Breast epithelium (tissue), 4 donors: ENCODE measurements at regions not wholly inside any gene's neighbourhood (a gene's known extent, or its start where the extent isn't known, plus 50 kb on each side); places are given as distances from the start of the nearest gene placed in this dataset.

Experiments used
- DNase-seq, 2 donors: peaks; one replicate each; pipeline ENCODE4 v3.0.0-alpha.2; 2019; ENCODE audit warnings: low spot score in 2 of 2
- H3K27ac ChIP-seq, 2 donors: fragments of 200-600 bp; sonication (generic) in 1 of 2; one replicate each; pipeline ENCODE4 v1.5.1; 2016 to 2019; ENCODE audit warnings: mild to moderate bottlenecking in 1 of 2
- H3K27me3 ChIP-seq, 2 donors: fragments of 200-600 bp; sonication (generic) in 1 of 2; one replicate each; pipeline versions ENCODE4 v1.5.1 to v1.6.0; 2017 to 2019; ENCODE audit warnings: control low read depth in 1 of 2, mild to moderate bottlenecking in 1 of 2
- H3K36me3 ChIP-seq: fragments of 200-600 bp; one replicate; pipeline ENCODE4 v1.5.1; 2019
- H3K4me1 ChIP-seq, 2 donors: fragments of 200-600 bp; sonication (generic); one replicate each; pipeline ENCODE4 v1.5.1; 2016 to 2019; ENCODE audit warnings: control low read depth in 1 of 2
- H3K4me3 ChIP-seq, 3 donors: fragments of 200-600 bp; sonication (generic); 1 replicate in 2 of 3; 2 replicates in 1 of 3; pipeline ENCODE4 v1.5.1; 2016 to 2019; ENCODE audit warnings: mild to moderate bottlenecking in 3 of 3, moderate library complexity in 2 of 3
- H3K9me3 ChIP-seq, 2 donors: fragments of 200-600 bp; sonication (generic) in 1 of 2; one replicate each; pipeline ENCODE4 v1.5.1; 2016 to 2019; ENCODE audit warnings: control low read depth in 1 of 2
- POLR2A ChIP-seq: fragments of 450-650 bp; IDR thresholded peaks from one replicate; pipeline ENCODE4 v1.6.1; 2016; ENCODE audit warnings: antibody characterized with exemption, mild to moderate bottlenecking, moderate library complexity
- POLR2AphosphoS5 ChIP-seq, 3 donors: sonication (generic); formaldehyde crosslinking; IDR thresholded peaks; one replicate each; pipeline ENCODE4 v1.6.1; 2017; ENCODE audit warnings: antibody characterized with exemption in 3 of 3
- intact Hi-C: fragments of 100-400 bp; cut with DNase I; formaldehyde crosslinking; loops from one replicate; pipeline ENCODE4 v1.15.1; 2023; ENCODE audit warnings: low total_unique reads
- TF ChIP-seq, protein P1 (sequence below), 3 donors: fragments of 450-650 bp; IDR thresholded peaks; one replicate each; pipeline ENCODE4 v1.5.1; 2016 to 2017; ENCODE audit warnings: antibody characterized with exemption in 3 of 3, mild to moderate bottlenecking in 3 of 3, moderate library complexity in 3 of 3

DNA sequence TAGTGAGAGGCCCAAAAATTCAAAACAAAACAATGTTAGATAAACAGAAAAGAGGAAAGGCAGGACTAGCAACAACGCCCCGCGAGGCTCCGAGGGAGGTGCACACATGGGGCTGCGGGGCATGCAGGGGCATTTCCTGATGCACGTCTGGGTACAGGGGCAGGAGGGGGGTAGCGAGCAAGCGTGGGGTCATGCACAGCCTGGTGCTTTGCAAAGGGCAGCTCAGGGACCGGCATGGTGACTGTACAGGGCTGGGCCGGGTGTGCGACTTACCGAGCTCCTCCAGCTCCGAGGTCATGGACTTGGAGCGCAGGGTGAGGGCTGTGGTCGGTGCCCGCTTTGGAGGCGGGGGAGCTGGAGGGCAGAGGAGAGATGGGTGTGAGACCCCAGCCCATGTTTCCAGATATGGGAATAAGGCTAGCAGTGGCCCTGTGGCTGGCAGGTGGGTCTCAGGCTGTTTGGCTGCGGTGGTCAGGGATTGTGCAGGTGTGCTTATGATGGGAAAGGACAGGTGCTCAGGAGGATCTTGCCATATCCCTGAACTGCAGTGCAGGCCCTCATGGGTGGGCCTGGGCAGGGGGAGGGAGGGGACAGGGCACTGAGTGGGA lies 103.7 kb downstream of the CTTN start:
- Histone ChIP-seq H3K36me3 (no peaks in the 10 kb centered on the region), H3K27me3 (no peaks in the 10 kb centered on the region), H3K4me3 (no peak overlapping the region), H3K9me3 (no peaks in the 10 kb centered on the region), H3K4me1 (no peaks in the 10 kb centered on the region), H3K27ac (no peak overlapping the region)
- TF ChIP-seq POLR2AphosphoS5 (IDR thresholded peaks at IDR 0.05) = no peak
- TF ChIP-seq POLR2A = no peak
- TF ChIP-seq, protein P1, sequence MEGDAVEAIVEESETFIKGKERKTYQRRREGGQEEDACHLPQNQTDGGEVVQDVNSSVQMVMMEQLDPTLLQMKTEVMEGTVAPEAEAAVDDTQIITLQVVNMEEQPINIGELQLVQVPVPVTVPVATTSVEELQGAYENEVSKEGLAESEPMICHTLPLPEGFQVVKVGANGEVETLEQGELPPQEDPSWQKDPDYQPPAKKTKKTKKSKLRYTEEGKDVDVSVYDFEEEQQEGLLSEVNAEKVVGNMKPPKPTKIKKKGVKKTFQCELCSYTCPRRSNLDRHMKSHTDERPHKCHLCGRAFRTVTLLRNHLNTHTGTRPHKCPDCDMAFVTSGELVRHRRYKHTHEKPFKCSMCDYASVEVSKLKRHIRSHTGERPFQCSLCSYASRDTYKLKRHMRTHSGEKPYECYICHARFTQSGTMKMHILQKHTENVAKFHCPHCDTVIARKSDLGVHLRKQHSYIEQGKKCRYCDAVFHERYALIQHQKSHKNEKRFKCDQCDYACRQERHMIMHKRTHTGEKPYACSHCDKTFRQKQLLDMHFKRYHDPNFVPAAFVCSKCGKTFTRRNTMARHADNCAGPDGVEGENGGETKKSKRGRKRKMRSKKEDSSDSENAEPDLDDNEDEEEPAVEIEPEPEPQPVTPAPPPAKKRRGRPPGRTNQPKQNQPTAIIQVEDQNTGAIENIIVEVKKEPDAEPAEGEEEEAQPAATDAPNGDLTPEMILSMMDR (IDR thresholded peaks at IDR 0.05) = no peak
- DNase-seq = no peak
- intact Hi-C loops = no loop called here

DNA sequence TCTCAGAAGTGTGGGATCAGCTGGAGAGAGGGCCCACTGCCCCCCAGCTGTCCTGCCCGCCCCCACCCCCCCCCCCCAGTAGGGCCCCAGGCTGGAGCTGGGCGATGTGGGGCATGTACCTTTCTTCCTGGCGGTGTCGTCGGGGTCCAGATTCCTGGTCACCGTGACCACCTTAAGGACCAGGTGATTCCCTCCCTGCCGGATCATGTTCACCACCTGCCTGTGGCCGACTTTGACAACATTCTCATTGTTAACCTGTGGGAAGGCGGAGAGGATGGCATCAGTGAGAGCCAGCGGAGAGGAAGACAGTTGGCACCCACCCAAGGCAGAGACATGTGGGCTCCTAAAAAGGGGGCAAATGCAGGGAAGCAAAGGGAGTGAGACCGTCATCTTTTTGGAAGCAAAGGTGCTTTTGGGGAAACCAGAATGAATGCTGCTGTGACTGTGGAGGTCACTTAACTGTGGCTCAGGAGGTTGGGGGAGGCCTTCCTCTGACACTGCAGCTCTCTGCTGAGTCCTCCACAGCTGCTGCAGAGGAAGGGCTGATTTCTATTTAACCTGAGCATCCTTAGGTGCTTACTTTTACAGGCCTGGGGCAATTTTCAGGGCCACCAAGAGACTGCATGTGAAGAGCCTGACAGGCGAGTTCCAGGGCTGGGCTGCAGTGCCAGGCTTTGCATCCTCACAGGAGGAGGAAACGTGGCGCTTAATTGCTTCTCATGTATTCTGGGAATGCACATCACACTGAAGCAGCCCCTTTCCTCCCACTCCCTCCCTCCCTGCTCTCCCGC lies 104.5 kb downstream of the CTTN start:
- H3K4me1 ChIP-seq = no peaks in the 10 kb centered on the region
- intact Hi-C loops = no loop called here
- H3K36me3 ChIP-seq = no peaks in the 10 kb centered on the region
- no peaks in the 10 kb centered on the region for H3K27me3 ChIP-seq
- no peak for DNase-seq
- no peak overlapping the region for H3K27ac ChIP-seq
- no peak overlapping the region for H3K4me3 ChIP-seq
- no peaks in the 10 kb centered on the region for H3K9me3 ChIP-seq
- TF ChIP-seq, protein P1 (IDR thresholded peaks at IDR 0.05) = no peak
- TF ChIP-seq POLR2A (no peak), POLR2AphosphoS5 (IDR thresholded peaks at IDR 0.05) (no peak)

DNA sequence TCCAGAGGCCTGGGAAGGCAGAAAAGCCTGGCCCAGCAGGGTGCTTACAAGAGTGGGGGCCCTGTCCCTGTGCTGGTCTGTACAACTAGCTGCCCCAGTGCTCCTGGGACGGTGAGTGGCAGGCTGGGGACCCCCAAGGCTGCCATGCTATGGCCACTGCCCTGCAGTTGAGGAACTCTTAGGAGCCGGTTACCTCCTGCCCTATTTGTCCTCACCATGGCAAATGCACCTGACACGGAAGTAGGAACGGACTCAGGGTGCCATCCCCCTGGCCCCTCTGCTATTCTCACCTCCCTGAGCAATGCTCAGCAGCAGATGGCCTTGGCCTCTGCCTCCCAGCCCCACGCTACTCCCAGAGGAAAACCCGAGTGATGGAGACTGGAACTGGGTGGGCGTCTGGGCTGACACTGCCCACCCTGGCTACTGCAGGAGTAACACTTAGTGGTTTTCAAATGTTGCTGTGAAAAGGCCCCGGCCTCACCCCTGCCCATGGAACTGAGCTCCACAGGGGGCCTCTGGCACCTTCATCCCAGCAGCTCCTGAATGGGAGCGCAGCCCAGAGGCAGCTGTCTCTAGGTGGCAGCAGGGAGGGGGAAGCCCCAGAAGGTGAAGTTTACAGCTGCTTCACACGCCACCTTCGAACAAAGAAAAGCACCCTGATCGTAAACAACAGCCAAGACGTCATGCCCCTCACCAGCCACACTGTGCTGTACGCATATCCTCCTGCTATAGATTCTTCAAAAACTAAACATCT lies 105.3 kb downstream of the CTTN start:
- Histone ChIP-seq H3K27ac (no peak overlapping the region), H3K4me1 (no peaks in the 10 kb centered on the region), H3K4me3 (no peak overlapping the region), H3K27me3 (no peaks in the 10 kb centered on the region), H3K9me3 (no peaks in the 10 kb centered on the region), H3K36me3 (no peaks in the 10 kb centered on the region)
- intact Hi-C loops = no loop called here
- TF ChIP-seq, protein P1 (IDR thresholded peaks at IDR 0.05) = no peak
- TF ChIP-seq POLR2AphosphoS5 (IDR thresholded peaks at IDR 0.05) (no peak), POLR2A (no peak)
- DNase-seq = no peak

DNA sequence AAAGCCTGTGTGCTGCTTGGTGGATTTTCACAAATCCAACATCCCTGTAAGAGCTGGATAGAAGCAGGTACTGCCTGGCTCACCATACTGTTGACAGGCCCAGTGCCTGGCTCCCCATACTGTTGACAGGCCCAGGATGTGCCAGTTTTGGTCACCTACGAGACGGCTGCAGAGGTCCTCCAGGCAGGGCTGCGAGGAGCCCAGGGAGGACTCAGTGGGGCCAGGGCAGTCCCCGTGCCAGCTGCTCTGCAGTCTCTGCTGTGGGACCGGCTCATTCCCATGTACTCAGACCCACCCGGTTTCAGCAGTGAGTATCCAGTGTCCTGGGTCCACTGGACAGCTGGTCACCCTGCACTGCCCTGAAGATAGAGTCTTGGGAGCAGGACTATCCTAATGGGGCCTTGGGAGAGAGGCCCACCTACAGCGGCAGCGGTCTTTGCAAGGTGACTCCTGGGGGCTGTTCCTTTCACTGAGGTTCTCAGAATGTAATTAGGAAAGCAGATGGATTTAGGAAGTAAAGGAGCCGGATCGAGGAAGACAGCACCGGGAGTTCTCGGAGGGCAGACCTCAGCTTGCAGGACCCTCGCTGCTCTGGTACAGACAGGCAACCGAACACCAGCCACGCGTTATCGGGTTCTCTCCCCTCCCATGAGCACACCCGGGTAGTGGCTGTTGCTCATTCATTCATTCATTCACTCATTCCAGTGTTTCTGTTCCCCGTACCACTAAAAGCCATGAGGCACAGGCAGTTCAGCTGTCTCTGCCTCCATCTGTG lies 106.1 kb downstream of the CTTN start:
- DNase-seq = no peak
- Histone ChIP-seq H3K27me3 (no peaks in the 10 kb centered on the region), H3K36me3 (no peaks in the 10 kb centered on the region), H3K9me3 (no peaks in the 10 kb centered on the region), H3K27ac (no peak overlapping the region), H3K4me3 (no peak overlapping the region), H3K4me1 (no peaks in the 10 kb centered on the region)
- TF ChIP-seq POLR2A = no peak
- TF ChIP-seq, protein P1 (IDR thresholded peaks at IDR 0.05) = no peak
- no peak for TF ChIP-seq POLR2AphosphoS5 (IDR thresholded peaks at IDR 0.05)
- intact Hi-C loops = no loop called here
